Transverse colon (tissue), 4 donors: ENCODE measurements at regions not wholly inside any gene's neighbourhood (a gene's known extent, or its start where the extent isn't known, plus 50 kb on each side); places are given as distances from the start of the nearest gene placed in this dataset.

Experiments used
- CTCF ChIP-seq, 5 experiments: fragments of 200-600 bp in 3 of 5; fragments of 450-650 bp in 2 of 5; sonication (generic) in 3 of 5; IDR thresholded peaks; 1 replicate in 2 of 5; 2 replicates in 3 of 5; pipeline ENCODE4 v1.5.1; 2016 to 2017; ENCODE audit warnings: antibody characterized with exemption in 5 of 5, inconsistent platforms in 3 of 5, mild to moderate bottlenecking in 2 of 5, moderate library complexity in 1 of 5
- EP300 ChIP-seq: sonication (generic); formaldehyde crosslinking; IDR thresholded peaks from one replicate; pipeline ENCODE4 v1.6.1; 2017; ENCODE audit warnings: antibody characterized with exemption, low read depth
- POLR2A ChIP-seq: fragments of 450-650 bp; IDR thresholded peaks from one replicate; pipeline ENCODE4 v1.6.1; 2016; ENCODE audit warnings: antibody characterized with exemption, mild to moderate bottlenecking, moderate library complexity
- POLR2AphosphoS5 ChIP-seq, 3 donors: sonication (generic); formaldehyde crosslinking; IDR thresholded peaks; one replicate each; pipeline ENCODE4 v1.6.1; 2016; ENCODE audit warnings: antibody characterized with exemption in 3 of 3

- no peak for TF ChIP-seq CTCF (IDR thresholded peaks at IDR 0.05)
- no peak for TF ChIP-seq POLR2A
- TF ChIP-seq EP300, result no peak
- TF ChIP-seq POLR2AphosphoS5 (IDR thresholded peaks at IDR 0.05), result no peak
Measured at GRCh38 chr5:144566747-144567420, 396.2 kb downstream of the KCTD16 start.
